Trophoblast cell (in vitro differentiated cells and primary cell): ENCODE measurements at regions not wholly inside any gene's neighbourhood (a gene's known extent, or its start where the extent isn't known, plus 50 kb on each side); places are given as distances from the start of the nearest gene placed in this dataset.

Source experiments
- DNase-seq, 2 donors: peaks; one replicate each; pipeline ENCODE4 v3.0.0-alpha.2; 2016
- H2AFZ ChIP-seq: 2 replicates; pipeline ENCODE4 v1.6.1; 2013; ENCODE audit warnings: low read length, moderate library complexity, mild to moderate bottlenecking; ENCODE audit not compliant: insufficient read depth, poor library complexity
- H2AK5ac ChIP-seq: 2 replicates; pipeline ENCODE4 v1.6.1; 2013; ENCODE audit warnings: mild to moderate bottlenecking, low read length
- H2BK120ac ChIP-seq: 2 replicates; pipeline ENCODE4 v1.6.1; 2013; ENCODE audit warnings: low read length, mild to moderate bottlenecking, moderate library complexity; ENCODE audit not compliant: insufficient read depth, poor library complexity
- H2BK12ac ChIP-seq: 2 replicates; pipeline ENCODE4 v1.6.1; 2013; ENCODE audit warnings: mild to moderate bottlenecking, low read length, moderate library complexity
- H2BK5ac ChIP-seq: 2 replicates; pipeline ENCODE4 v1.6.1; 2013; ENCODE audit warnings: low read length, low read depth, moderate library complexity, mild to moderate bottlenecking; ENCODE audit not compliant: poor library complexity
- H3K14ac ChIP-seq: 2 replicates; pipeline ENCODE4 v1.6.1; 2013; ENCODE audit warnings: mild to moderate bottlenecking, low read length
- H3K18ac ChIP-seq: 2 replicates; pipeline ENCODE4 v1.6.1; 2013; ENCODE audit warnings: mild to moderate bottlenecking, low read length
- H3K23ac ChIP-seq: 2 replicates; pipeline ENCODE4 v1.6.1; 2013; ENCODE audit warnings: low read length
- H3K27ac ChIP-seq: 2 replicates; pipeline ENCODE4 v1.5.1; 2013; ENCODE audit warnings: low read depth, mild to moderate bottlenecking, inconsistent platforms, low read length, moderate library complexity
- H3K27me3 ChIP-seq: 2 replicates; pipeline ENCODE4 v1.6.1; 2013; ENCODE audit warnings: inconsistent platforms, mild to moderate bottlenecking, low read length, moderate library complexity; ENCODE audit not compliant: insufficient read depth
- H3K36me3 ChIP-seq, 2 experiments: 1 replicate in 1 of 2; 2 replicates in 1 of 2; pipeline ENCODE4 v1.6.1; 2013; ENCODE audit warnings: low read length in 2 of 2, mild to moderate bottlenecking in 2 of 2, moderate library complexity in 1 of 2; ENCODE audit not compliant: insufficient read depth in 2 of 2, control insufficient read depth in 1 of 2
- H3K4ac ChIP-seq: 2 replicates; pipeline ENCODE4 v1.6.1; 2013; ENCODE audit warnings: low read depth, mild to moderate bottlenecking, low read length, moderate library complexity
- H3K4me1 ChIP-seq, 2 experiments: 1 replicate in 1 of 2; 2 replicates in 1 of 2; pipeline ENCODE4 v1.6.1; 2013; ENCODE audit warnings: low read length in 2 of 2, mild to moderate bottlenecking in 2 of 2, moderate library complexity in 1 of 2; ENCODE audit not compliant: insufficient read depth in 2 of 2, control insufficient read depth in 1 of 2
- H3K4me2 ChIP-seq: 2 replicates; pipeline ENCODE4 v1.6.1; 2013; ENCODE audit warnings: inconsistent platforms, mild to moderate bottlenecking, low read length, moderate library complexity
- H3K4me3 ChIP-seq: 2 replicates; pipeline ENCODE4 v1.5.1; 2013; ENCODE audit warnings: mild to moderate bottlenecking, low read depth, low read length, inconsistent platforms
- H3K79me1 ChIP-seq: one replicate; pipeline ENCODE4 v1.6.1; 2013; ENCODE audit warnings: low read length
- H3K79me2 ChIP-seq: 2 replicates; pipeline ENCODE4 v1.6.1; 2013; ENCODE audit warnings: low read length, mild to moderate bottlenecking; ENCODE audit not compliant: control insufficient read depth, insufficient read depth, poor library complexity
- H3K9ac ChIP-seq: 2 replicates; pipeline ENCODE4 v1.6.1; 2013; ENCODE audit warnings: mild to moderate bottlenecking, low read length
- H3K9me3 ChIP-seq: 2 replicates; pipeline ENCODE4 v1.6.1; 2013; ENCODE audit warnings: low read depth, mild to moderate bottlenecking, control low read depth, inconsistent platforms, low read length; ENCODE audit not compliant: insufficient read depth
- H4K12ac ChIP-seq: 2 replicates; pipeline ENCODE4 v1.6.1; 2013; ENCODE audit warnings: low read depth, mild to moderate bottlenecking, low read length, moderate library complexity
- H4K8ac ChIP-seq: 2 replicates; pipeline ENCODE4 v1.6.1; 2013; ENCODE audit warnings: low read depth, mild to moderate bottlenecking, low read length, moderate library complexity
- H4K91ac ChIP-seq: one replicate; pipeline ENCODE4 v1.6.1; 2013; ENCODE audit warnings: low read depth, mild to moderate bottlenecking, low read length, moderate library complexity
- WGBS: extraction: QIAGEN DNeasy Blood & Tissue Kit; methylation state at CpG from one replicate; pipeline ENCODE4 v1.1.7; 2013; ENCODE audit warnings: missing lambda C conversion rate; ENCODE audit not compliant: insufficient read length, insufficient coverage; ENCODE audit errors: extremely low coverage; 5-methylcytosine and 5-hydroxymethylcytosine counted together

DNA sequence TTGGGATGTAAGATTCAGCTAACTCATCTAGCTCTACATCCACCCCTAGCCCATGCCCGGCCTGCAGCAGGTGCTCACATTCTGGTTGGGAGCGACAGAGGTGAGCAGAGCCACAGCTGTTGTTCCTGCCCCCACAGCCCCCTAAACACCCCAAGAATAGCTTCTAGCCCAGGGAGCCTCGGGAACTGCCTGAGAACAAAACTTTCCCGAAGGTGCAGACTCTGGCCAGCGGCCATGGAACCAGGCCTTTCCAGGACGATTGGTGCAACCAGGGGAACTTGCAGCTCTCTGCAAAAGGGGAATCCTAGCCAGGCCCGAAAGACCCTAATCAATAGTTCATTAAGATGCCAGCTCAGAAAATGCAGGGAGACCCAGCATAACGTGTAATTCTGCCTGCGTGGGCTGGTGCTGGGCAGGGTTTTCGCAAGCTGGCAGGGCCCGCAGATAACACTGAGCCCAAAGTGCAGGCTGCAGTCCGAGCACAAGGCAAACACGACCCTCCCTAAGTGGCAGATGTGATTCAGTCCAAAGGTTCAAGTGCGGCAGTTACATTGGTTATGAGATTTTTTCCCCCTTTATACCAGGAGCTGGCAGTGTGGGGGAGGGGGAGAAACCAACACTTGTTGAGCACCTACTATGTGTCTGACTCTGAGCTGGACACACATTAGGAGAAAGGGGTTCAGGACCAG is 122.5 kb upstream of the MAP1LC3B2 start:
- Histone ChIP-seq H3K27ac (no peak overlapping the region), H2BK12ac (peak overlapping the region; percentile 4), H3K27me3 (no peaks in the 10 kb centered on the region), H3K9ac (no peak overlapping the region), H3K79me1 (peaks cover 19% of the 10 kb centered on the region), H2AFZ (no peak overlapping the region), H3K4ac (no peak overlapping the region), H3K4me2 (no peak overlapping the region), H4K8ac (no peak overlapping the region), H4K12ac (no peak overlapping the region), H3K4me1 (peaks cover 15% of the 10 kb centered on the region in 2 experiments), H3K9me3 (no peaks in the 10 kb centered on the region), H3K18ac (no peak overlapping the region), H3K14ac (no peak overlapping the region), H3K36me3 (no peaks in the 10 kb centered on the region), H3K79me2 (no peaks in the 10 kb centered on the region), H3K23ac (no peak overlapping the region), H2AK5ac (no peak overlapping the region), H4K91ac (no peak overlapping the region), H2BK5ac (no peak overlapping the region), H2BK120ac (no peak overlapping the region), H3K4me3 (no peak overlapping the region)
- WGBS: no CpG with 5 or more reads among the region's 14 CpGs
- DNase-seq: no peak

DNA sequence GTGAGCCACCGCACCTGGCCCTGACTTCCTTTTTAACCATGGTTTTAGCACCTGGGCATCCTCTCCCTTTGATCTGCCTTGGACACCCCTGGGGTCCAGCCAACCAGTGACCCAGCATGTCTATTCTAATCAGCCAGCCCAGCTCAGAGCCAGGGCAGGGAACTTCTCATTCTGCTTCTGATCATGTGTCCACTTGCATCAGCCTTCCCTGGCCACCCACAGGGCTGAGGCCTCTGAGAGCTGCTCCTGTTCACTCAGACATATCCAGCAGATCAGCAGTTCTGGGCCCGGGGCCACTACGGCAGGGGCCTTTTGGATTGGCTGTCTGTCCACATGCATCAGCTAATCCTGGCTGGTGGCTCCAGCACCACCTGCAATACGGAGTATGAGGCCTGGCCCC is 117.9 kb upstream of the MAP1LC3B2 start:
- H2BK5ac ChIP-seq: no peak overlapping the region
- H3K27ac ChIP-seq: no peak overlapping the region
- no peak overlapping the region for H4K12ac ChIP-seq
- H3K14ac ChIP-seq: no peak overlapping the region
- no peak for DNase-seq
- H3K4me2 ChIP-seq: no peak overlapping the region
- H3K27me3 ChIP-seq: no peaks in the 10 kb centered on the region
- H3K4me3 ChIP-seq: no peak overlapping the region
- WGBS: no CpG with 5 or more reads among the region's 4 CpGs
- no peak overlapping the region for H3K9ac ChIP-seq
- no peak overlapping the region for H4K91ac ChIP-seq
- H3K79me1 ChIP-seq: no peaks in the 10 kb centered on the region
- no peaks in the 10 kb centered on the region for H3K36me3 ChIP-seq
- H2BK12ac ChIP-seq: no peak overlapping the region
- no peaks in the 10 kb centered on the region for H3K9me3 ChIP-seq
- H3K79me2 ChIP-seq: no peaks in the 10 kb centered on the region
- H3K4ac ChIP-seq: no peak overlapping the region
- H2AK5ac ChIP-seq: no peak overlapping the region
- no peak overlapping the region for H3K18ac ChIP-seq
- H3K4me1 ChIP-seq: no peaks in the 10 kb centered on the region
- H2AFZ ChIP-seq: no peak overlapping the region
- H3K23ac ChIP-seq: no peak overlapping the region
- H4K8ac ChIP-seq: no peak overlapping the region
- H2BK120ac ChIP-seq: no peak overlapping the region

DNA sequence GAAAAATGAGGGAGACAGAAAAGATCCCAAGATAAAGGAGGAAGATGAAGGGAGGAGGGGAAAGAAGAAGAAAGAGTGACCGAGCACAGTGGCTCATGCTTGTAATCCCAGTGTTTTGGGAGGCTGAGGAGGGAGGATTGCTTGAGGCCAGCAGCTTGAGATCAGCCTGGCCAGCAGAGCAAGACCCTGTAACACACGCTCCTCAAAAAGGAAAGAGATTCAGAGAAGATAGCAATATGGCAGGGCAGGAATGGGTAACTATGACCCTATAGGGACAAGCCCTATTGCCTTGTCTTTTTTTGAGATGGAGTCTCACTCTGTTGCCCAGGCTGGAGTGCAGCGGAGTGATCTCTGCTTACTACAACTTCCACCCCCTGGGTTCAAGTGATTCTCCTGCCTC is 116.9 kb upstream of the MAP1LC3B2 start:
- Histone ChIP-seq H4K8ac (no peak overlapping the region), H2BK12ac (no peak overlapping the region), H3K9ac (no peak overlapping the region), H2AK5ac (no peak overlapping the region), H3K23ac (no peak overlapping the region), H3K4me1 (no peaks in the 10 kb centered on the region), H3K36me3 (no peaks in the 10 kb centered on the region), H2BK120ac (no peak overlapping the region), H3K9me3 (no peaks in the 10 kb centered on the region), H2AFZ (no peak overlapping the region), H3K79me2 (no peaks in the 10 kb centered on the region), H3K79me1 (no peaks in the 10 kb centered on the region), H2BK5ac (no peak overlapping the region), H3K4me2 (no peak overlapping the region), H3K4ac (no peak overlapping the region), H3K4me3 (no peak overlapping the region), H3K18ac (no peak overlapping the region), H4K12ac (no peak overlapping the region), H3K27ac (no peak overlapping the region), H3K27me3 (no peaks in the 10 kb centered on the region), H4K91ac (no peak overlapping the region), H3K14ac (no peak overlapping the region)
- WGBS: no CpG with 5 or more reads among the region's 3 CpGs
- DNase-seq: no peak

DNA sequence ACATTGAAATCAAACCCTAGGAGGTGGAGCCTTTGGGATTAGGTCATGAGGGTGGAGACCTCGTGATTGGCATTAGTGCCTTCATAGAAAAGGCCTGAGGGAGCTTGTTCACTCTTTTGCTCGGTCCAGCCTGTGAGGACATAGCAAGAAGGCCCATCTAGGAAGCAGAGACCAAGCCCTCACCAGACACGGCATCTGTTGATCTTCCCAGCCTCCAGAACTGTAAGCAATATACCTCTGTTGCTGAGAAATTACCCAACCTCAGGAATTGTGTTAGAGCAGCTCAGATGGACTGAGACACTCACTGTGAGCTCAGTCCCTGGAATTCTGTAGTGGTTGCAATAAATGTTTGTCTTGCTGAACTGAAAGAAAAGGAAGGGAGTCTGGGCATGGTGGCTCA is 116.2 kb upstream of the MAP1LC3B2 start:
- no peak overlapping the region for H3K18ac ChIP-seq
- no peak overlapping the region for H2BK120ac ChIP-seq
- H4K91ac ChIP-seq: no peak overlapping the region
- H3K27ac ChIP-seq: no peak overlapping the region
- H3K9ac ChIP-seq: no peak overlapping the region
- no peaks in the 10 kb centered on the region for H3K79me2 ChIP-seq
- H3K79me1 ChIP-seq: no peaks in the 10 kb centered on the region
- no peak overlapping the region for H2BK5ac ChIP-seq
- H3K4me2 ChIP-seq: no peak overlapping the region
- WGBS: no CpG with 5 or more reads among the region's 3 CpGs
- H3K9me3 ChIP-seq: no peaks in the 10 kb centered on the region
- no peaks in the 10 kb centered on the region for H3K36me3 ChIP-seq
- H3K4me3 ChIP-seq: no peak overlapping the region
- no peak overlapping the region for H3K4ac ChIP-seq
- DNase-seq: peak in 1 of 2 donors; percentile 20
- H3K27me3 ChIP-seq: no peaks in the 10 kb centered on the region
- H4K8ac ChIP-seq: no peak overlapping the region
- H2BK12ac ChIP-seq: no peak overlapping the region
- no peak overlapping the region for H3K14ac ChIP-seq
- H4K12ac ChIP-seq: no peak overlapping the region
- no peak overlapping the region for H3K23ac ChIP-seq
- no peaks in the 10 kb centered on the region for H3K4me1 ChIP-seq
- H2AK5ac ChIP-seq: no peak overlapping the region
- H2AFZ ChIP-seq: no peak overlapping the region
